ENCODE measurements at regions not wholly inside any gene's neighbourhood (a gene's known extent, or its start where the extent isn't known, plus 50 kb on each side); places are given as distances from the start of the nearest gene placed in this dataset.
A peak's percentile ranks its signal among the peaks of the same experiment; 100 is the strongest.

DNA sequence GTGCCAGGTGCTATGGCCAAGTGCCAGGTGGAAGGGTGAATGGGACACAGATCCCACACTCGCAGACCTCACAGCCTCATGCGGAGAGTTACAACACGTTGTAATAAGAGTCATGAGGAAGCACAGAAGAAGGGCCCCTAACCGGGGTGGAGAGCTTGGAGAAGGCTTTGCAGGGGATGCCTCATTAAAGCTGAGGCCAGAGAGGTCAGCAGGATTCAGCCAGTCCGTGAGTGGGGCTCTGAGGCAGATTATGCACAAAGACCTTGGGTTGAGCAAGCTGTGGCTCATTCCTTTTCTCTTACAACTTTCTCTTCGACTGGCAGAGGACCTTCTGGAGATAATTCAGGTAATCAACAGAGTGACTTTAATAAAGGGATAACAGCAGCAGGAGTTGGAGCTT is 65.3 kb upstream of the SNRK start:
- Mint-ChIP-seq H3K4me1 (ENCODE audit: low read depth) (peaks cover 87% of the 10 kb centered on the region), H3K4me3 (peak overlapping the region; percentile 21), H3K36me3 (ENCODE audit: low read depth) (no peaks in the 10 kb centered on the region), H3K27me3 (no peaks in the 10 kb centered on the region), H3K9me3 (no peaks in the 10 kb centered on the region), H3K27ac (peak overlapping the region; percentile 86)
- no peak overlapping the region for H3K27ac ChIP-seq (ENCODE audit: low read depth in 1 of 2, low read length in 2 of 2)
- H3K4me3 ChIP-seq (ENCODE audit: low read length) = no peak overlapping the region
- no peaks in the 10 kb centered on the region for H3K27me3 ChIP-seq (ENCODE audit: control insufficient read depth in 1 of 2, insufficient read depth in 2 of 2, low read length in 2 of 2)
- ChIA-PET POLR2A (interaction anchor here (0.8 to 2.0 kb wide), 3 partner anchors 26 to 125 kb away, joined by 3 to 6 read pairs (median 4); no protein-coding TSS in a partner anchor), CTCF (no interaction called here)
- ATAC-seq (ENCODE audit: poor library complexity) = no peak
- intact Hi-C loops (cut with DNase I, micrococcal nuclease) = loop anchor here (5.0 kb wide), 3 partner anchors 39 to 66 kb away; partner anchors contain the start of gene SNRK (in 1 of the 2)
- H3K36me3 ChIP-seq (ENCODE audit: insufficient read depth, low read length) = no peaks in the 10 kb centered on the region
- H3K4me1 ChIP-seq (ENCODE audit: insufficient read depth, low read length) = peaks cover 46% of the 10 kb centered on the region
- DNase-seq = no peak
- TF ChIP-seq, protein P1, sequence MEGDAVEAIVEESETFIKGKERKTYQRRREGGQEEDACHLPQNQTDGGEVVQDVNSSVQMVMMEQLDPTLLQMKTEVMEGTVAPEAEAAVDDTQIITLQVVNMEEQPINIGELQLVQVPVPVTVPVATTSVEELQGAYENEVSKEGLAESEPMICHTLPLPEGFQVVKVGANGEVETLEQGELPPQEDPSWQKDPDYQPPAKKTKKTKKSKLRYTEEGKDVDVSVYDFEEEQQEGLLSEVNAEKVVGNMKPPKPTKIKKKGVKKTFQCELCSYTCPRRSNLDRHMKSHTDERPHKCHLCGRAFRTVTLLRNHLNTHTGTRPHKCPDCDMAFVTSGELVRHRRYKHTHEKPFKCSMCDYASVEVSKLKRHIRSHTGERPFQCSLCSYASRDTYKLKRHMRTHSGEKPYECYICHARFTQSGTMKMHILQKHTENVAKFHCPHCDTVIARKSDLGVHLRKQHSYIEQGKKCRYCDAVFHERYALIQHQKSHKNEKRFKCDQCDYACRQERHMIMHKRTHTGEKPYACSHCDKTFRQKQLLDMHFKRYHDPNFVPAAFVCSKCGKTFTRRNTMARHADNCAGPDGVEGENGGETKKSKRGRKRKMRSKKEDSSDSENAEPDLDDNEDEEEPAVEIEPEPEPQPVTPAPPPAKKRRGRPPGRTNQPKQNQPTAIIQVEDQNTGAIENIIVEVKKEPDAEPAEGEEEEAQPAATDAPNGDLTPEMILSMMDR (IDR thresholded peaks at IDR 0.05) = no peak
- no peaks in the 10 kb centered on the region for H3K9me3 ChIP-seq (ENCODE audit: control insufficient read depth in 1 of 2, insufficient read depth in 1 of 2, low read length in 2 of 2)

DNA sequence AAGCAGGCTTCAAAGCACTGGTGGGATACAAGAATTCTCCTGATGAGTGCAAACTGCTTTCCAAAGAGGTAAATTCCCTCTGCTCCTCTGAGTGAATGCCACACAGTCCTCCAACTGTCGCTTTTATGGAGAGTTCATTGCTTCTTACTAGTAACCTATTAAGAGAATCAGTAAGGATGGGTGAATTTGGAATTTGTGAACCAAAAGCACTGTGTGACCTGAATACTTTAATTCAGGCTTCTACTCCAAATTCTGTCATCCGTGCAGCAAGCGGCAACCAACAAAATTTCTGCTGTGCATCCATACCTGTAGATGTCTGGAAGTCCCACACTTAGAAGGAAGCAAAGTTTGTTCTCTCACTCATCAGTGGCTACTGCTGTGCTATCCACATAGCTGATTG is 66.7 kb upstream of the SNRK start:
- no peak overlapping the region for H3K27ac ChIP-seq (ENCODE audit: low read depth in 1 of 2, low read length in 2 of 2)
- H3K36me3 ChIP-seq (ENCODE audit: insufficient read depth, low read length) = no peaks in the 10 kb centered on the region
- CTCF ChIA-PET = interaction anchor here (1.0 kb wide), 1 partner anchor 284 kb away, joined by 3 read pairs; no protein-coding TSS in a partner anchor
- DNase-seq (no peak), ATAC-seq (ENCODE audit: poor library complexity) (no peak)
- H3K4me1 ChIP-seq (ENCODE audit: insufficient read depth, low read length) = peaks cover 49% of the 10 kb centered on the region
- Mint-ChIP-seq H3K9me3 (no peaks in the 10 kb centered on the region), H3K4me1 (ENCODE audit: low read depth) (peaks cover 93% of the 10 kb centered on the region), H3K4me3 (no peak overlapping the region), H3K27ac (no peak overlapping the region), H3K36me3 (ENCODE audit: low read depth) (no peaks in the 10 kb centered on the region), H3K27me3 (no peaks in the 10 kb centered on the region)
- no peaks in the 10 kb centered on the region for H3K27me3 ChIP-seq (ENCODE audit: control insufficient read depth in 1 of 2, insufficient read depth in 2 of 2, low read length in 2 of 2)
- H3K4me3 ChIP-seq (ENCODE audit: low read length) = no peak overlapping the region
- TF ChIP-seq, protein P1 (IDR thresholded peaks at IDR 0.05) = no peak
- POLR2A ChIA-PET = interaction anchor here (1.2 to 1.8 kb wide), 2 partner anchors 57 to 67 kb away, joined by 3 to 5 read pairs; partner anchors contain the start of gene SNRK
- H3K9me3 ChIP-seq (ENCODE audit: control insufficient read depth in 1 of 2, insufficient read depth in 1 of 2, low read length in 2 of 2) = no peaks in the 10 kb centered on the region
- intact Hi-C loops (cut with DNase I, micrococcal nuclease) = loop anchor here (5.0 kb wide), 4 partner anchors 33 to 68 kb away; partner anchors contain the start of gene SNRK (in 1 of the 2)

DNA sequence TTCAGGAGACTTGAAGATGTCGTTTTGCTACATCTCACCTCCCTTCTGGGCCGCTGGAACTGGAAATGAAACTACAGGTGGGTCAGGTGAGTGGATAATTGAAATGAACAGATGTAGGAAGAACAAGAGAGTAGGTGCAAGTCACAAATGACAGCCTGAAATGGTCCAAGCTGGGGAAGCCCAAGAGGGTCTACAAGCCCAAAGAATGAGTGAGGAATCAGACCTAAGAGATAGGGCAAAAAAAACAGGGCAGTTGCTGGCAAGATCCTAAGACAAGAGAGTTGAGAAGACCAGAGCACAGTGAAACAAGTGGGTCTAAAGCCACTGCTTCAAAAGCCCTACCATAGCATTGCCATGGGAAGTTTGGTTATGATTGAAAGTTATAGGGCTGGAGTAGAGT is 67.4 kb upstream of the SNRK start:
- Histone ChIP-seq H3K4me1 (ENCODE audit: insufficient read depth, low read length) (peaks cover 47% of the 10 kb centered on the region), H3K27ac (ENCODE audit: low read depth in 1 of 2, low read length in 2 of 2) (no peak overlapping the region), H3K27me3 (ENCODE audit: control insufficient read depth in 1 of 2, insufficient read depth in 2 of 2, low read length in 2 of 2) (no peaks in the 10 kb centered on the region), H3K36me3 (ENCODE audit: insufficient read depth, low read length) (no peaks in the 10 kb centered on the region), H3K4me3 (ENCODE audit: low read length) (no peak overlapping the region), H3K9me3 (ENCODE audit: control insufficient read depth in 1 of 2, insufficient read depth in 1 of 2, low read length in 2 of 2) (no peaks in the 10 kb centered on the region)
- H3K27me3 Mint-ChIP-seq = no peaks in the 10 kb centered on the region
- no peak for ATAC-seq (ENCODE audit: poor library complexity)
- ChIA-PET CTCF (no interaction called here), POLR2A (interaction anchor here (1.8 kb wide), 1 partner anchor 67 kb away, joined by 5 read pairs; the partner anchor contains the start of gene SNRK)
- TF ChIP-seq, protein P1 (IDR thresholded peaks at IDR 0.05) = no peak
- DNase-seq = no peak
- H3K4me1 Mint-ChIP-seq (ENCODE audit: low read depth) = peaks cover 86% of the 10 kb centered on the region
- intact Hi-C loops (cut with DNase I, micrococcal nuclease) = loop anchor here in 1 of 2 experiments (5.0 kb wide), 1 partner anchor 33 kb away; no protein-coding TSS in a partner anchor
- H3K36me3 Mint-ChIP-seq (ENCODE audit: low read depth) = no peaks in the 10 kb centered on the region
- no peaks in the 10 kb centered on the region for H3K9me3 Mint-ChIP-seq
- H3K4me3 Mint-ChIP-seq = no peak overlapping the region
- peak overlapping the region; percentile 21 for H3K27ac Mint-ChIP-seq

Data from CD4-positive, alpha-beta T cell (primary cell).